ENCODE measurements at regions not wholly inside any gene's neighbourhood (a gene's known extent, or its start where the extent isn't known, plus 50 kb on each side); places are given as distances from the start of the nearest gene placed in this dataset.

- Histone ChIP-seq H3K9me2 (ENCODE audit: insufficient read depth) (peaks cover 5% of the 10 kb centered on the region; the same call in 1 of the 2 replicates), H3K4me3 (no peak overlapping the region), H3K36me3 (ENCODE audit: insufficient read depth) (no peaks in the 10 kb centered on the region), H3K4me1 (ENCODE audit: insufficient read depth) (peaks cover 16% of the 10 kb centered on the region), H4K20me1 (replicated peaks; ENCODE audit: insufficient read depth) (no peaks in the 10 kb centered on the region), H3K27ac (ENCODE audit: low read depth) (peak overlapping the region; percentile 29; the same call in 1 of the 2 replicates), H2AFZ (no peak overlapping the region), H3K27me3 (ENCODE audit: insufficient read depth) (no peaks in the 10 kb centered on the region), H3K79me2 (replicated peaks; ENCODE audit: insufficient read depth) (no peaks in the 10 kb centered on the region), H3F3A (replicated peaks; ENCODE audit: low read depth) (no peaks in the 10 kb centered on the region), H3K4me2 (no peak overlapping the region)
- H3K27ac Mint-ChIP-seq: peak overlapping the region; percentile 99
- H3K9me3 Mint-ChIP-seq: peaks cover 15% of the 10 kb centered on the region; the same call in 2 of the 3 replicates
- TF ChIP-seq EZH2 (IDR thresholded peaks at IDR 0.05; ENCODE audit: low read depth, unreplicated experiment) (no peak), POLR2AphosphoS5 (IDR thresholded peaks at IDR 0.05; ENCODE audit: low read depth) (peak; percentile 91)
- no peak overlapping the region for H3K4me3 Mint-ChIP-seq
- H3K4me1 Mint-ChIP-seq: peaks cover 34% of the 10 kb centered on the region
- ATAC-seq (peak; percentile 64), DNase-seq (ENCODE audit: low spot score) (peak; percentile 69)
- peaks cover 4% of the 10 kb centered on the region; the same call in 1 of the 3 replicates for H3K36me3 Mint-ChIP-seq (ENCODE audit: low read depth)
- H3K27me3 Mint-ChIP-seq (ENCODE audit: insufficient read depth, low read depth, poor library complexity): peaks cover 7% of the 10 kb centered on the region
Measured at GRCh38 chr17:65453204-65453931, 108.1 kb downstream of the AXIN2 start.

- H3K27ac ChIP-seq (ENCODE audit: low read depth): no peak overlapping the region
- Mint-ChIP-seq H3K36me3 (ENCODE audit: low read depth) (peaks cover 4% of the 10 kb centered on the region; the same call in 1 of the 3 replicates), H3K4me1 (peaks cover 8% of the 10 kb centered on the region), H3K9me3 (peaks cover 15% of the 10 kb centered on the region; the same call in 2 of the 3 replicates), H3K27ac (no peak overlapping the region), H3K4me3 (no peak overlapping the region), H3K27me3 (ENCODE audit: insufficient read depth, low read depth, poor library complexity) (peaks cover 7% of the 10 kb centered on the region)
- H3K4me2 ChIP-seq: no peak overlapping the region
- peaks cover 3% of the 10 kb centered on the region; the same call in 1 of the 2 replicates for H3K4me1 ChIP-seq (ENCODE audit: insufficient read depth)
- H2AFZ ChIP-seq: no peak overlapping the region
- no peaks in the 10 kb centered on the region for H3K36me3 ChIP-seq (ENCODE audit: insufficient read depth)
- TF ChIP-seq REST (IDR thresholded peaks at IDR 0.05; ENCODE audit: unreplicated experiment) (no peak), CTCF (conservative IDR thresholded peaks at IDR 0.05; ENCODE audit: low read depth in 2 of 2) (no peak), STAT1 (IDR thresholded peaks at IDR 0.05; ENCODE audit: unreplicated experiment) (no peak), POLR2AphosphoS5 (IDR thresholded peaks at IDR 0.05; ENCODE audit: low read depth) (no peak), CREB1 (CRISPR knock-in tag; IDR thresholded peaks at IDR 0.05; ENCODE audit: low read depth) (no peak)
- no peaks in the 10 kb centered on the region for H3K79me2 ChIP-seq (replicated peaks; ENCODE audit: insufficient read depth)
- H3K27me3 ChIP-seq (ENCODE audit: insufficient read depth): no peaks in the 10 kb centered on the region
- no peaks in the 10 kb centered on the region for H3F3A ChIP-seq (replicated peaks; ENCODE audit: low read depth)
- ATAC-seq: no peak
- no peaks in the 10 kb centered on the region for H4K20me1 ChIP-seq (replicated peaks; ENCODE audit: insufficient read depth)
- peaks cover 21% of the 10 kb centered on the region for H3K9me2 ChIP-seq (ENCODE audit: insufficient read depth)
- no peak for DNase-seq (ENCODE audit: low spot score)
- H3K4me3 ChIP-seq: no peak overlapping the region
Measured at GRCh38 chr17:65449495-65449894, 112.0 kb downstream of the AXIN2 start.
